ENCODE measurements at regions not wholly inside any gene's neighbourhood (a gene's known extent, or its start where the extent isn't known, plus 50 kb on each side); places are given as distances from the start of the nearest gene placed in this dataset.

DNA sequence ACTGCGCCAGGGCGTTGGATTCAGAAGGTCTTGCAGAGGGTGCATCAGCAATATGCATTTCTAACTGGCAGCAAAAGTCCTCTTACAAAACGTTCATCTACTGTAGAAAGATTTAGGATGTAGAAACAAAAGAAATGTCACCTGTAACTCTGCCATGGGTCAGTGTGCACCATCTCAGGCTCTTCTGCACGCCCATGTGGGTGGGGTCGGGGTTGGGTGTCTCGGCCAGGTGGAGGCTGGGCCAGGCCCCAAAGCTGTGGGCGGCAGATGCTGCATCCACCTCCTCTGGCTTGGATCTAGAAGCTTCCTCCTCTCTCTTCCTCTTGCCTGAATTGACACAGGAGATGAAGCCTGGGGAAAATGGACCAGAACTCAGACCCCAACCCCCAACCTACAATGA, 111.3 kb upstream of the PPP2R2D start:
- Histone ChIP-seq H3F3A (ENCODE audit: low read length, unreplicated experiment) (no peaks in the 10 kb centered on the region), H2AFZ (ENCODE audit: low read length) (no peak overlapping the region), H3K9me2 (replicated peaks; ENCODE audit: low read length) (no peaks in the 10 kb centered on the region), H3K36me3 (ENCODE audit: low read depth, low read length) (no peaks in the 10 kb centered on the region), H3K79me2 (ENCODE audit: low read length) (no peaks in the 10 kb centered on the region), H3K4me1 (ENCODE audit: insufficient read depth, low read length) (no peaks in the 10 kb centered on the region), H4K20me1 (ENCODE audit: low read length) (no peaks in the 10 kb centered on the region), H3K9ac (ENCODE audit: low read length) (no peak overlapping the region), H3K27me3 (ENCODE audit: low read length) (0 out of 2 replicates have a peak, but pooled peaks cover 7% of the 10 kb centered on the region), H3K9me3 (ENCODE audit: low read length) (no peaks in the 10 kb centered on the region), H3K27ac (ENCODE audit: low read length) (no peak overlapping the region), H3K4me2 (ENCODE audit: low read length) (no peak overlapping the region), H3K4me3 (ENCODE audit: low read length) (no peak overlapping the region)
- CTCF ChIA-PET, result no interaction called here
- ATAC-seq (no peak), DNase-seq (no peak)
- no TSS peak for BruUV-seq (replicated peaks)
- POLR2A ChIA-PET (ENCODE audit: unreplicated experiment), result no interaction called here
- TF ChIP-seq EZH2 (IDR thresholded peaks at IDR 0.05; ENCODE audit: low read length, unreplicated experiment) (no peak), CTCF (conservative IDR thresholded peaks at IDR 0.05; ENCODE audit: low read depth, low read length) (no peak), EZH2phosphoT487 (IDR thresholded peaks at IDR 0.05; ENCODE audit: borderline replicate concordance, low read length) (no peak)
- intact Hi-C loops (cut with micrococcal nuclease), result loop anchor here (10.0 kb wide), 1 partner anchor 1595 kb away; no protein-coding TSS in a partner anchor

DNA sequence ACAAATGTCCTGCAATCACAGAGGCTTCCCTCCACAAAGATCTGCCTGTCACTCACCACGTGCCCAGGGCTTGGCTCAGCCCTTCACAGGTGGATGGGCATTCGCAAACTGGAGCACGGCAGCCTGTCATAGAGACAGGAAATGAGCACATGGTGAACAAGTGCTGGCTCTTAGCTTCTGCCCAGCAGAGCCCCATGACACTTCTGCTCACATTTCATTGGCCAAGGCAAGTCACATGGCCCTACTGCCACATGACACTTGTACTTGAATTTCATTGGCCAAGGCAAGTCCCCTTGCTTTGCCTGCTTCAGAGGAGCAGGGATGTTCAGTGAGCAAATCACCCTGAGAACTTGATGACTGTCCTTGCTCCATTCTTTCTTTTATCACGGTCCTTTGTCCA, 110.8 kb upstream of the PPP2R2D start:
- Histone ChIP-seq H3K9me2 (replicated peaks; ENCODE audit: low read length) (no peaks in the 10 kb centered on the region), H3K4me1 (ENCODE audit: insufficient read depth, low read length) (no peaks in the 10 kb centered on the region), H3K9ac (ENCODE audit: low read length) (no peak overlapping the region), H3F3A (ENCODE audit: low read length, unreplicated experiment) (no peaks in the 10 kb centered on the region), H3K9me3 (ENCODE audit: low read length) (no peaks in the 10 kb centered on the region), H3K4me2 (ENCODE audit: low read length) (no peak overlapping the region), H4K20me1 (ENCODE audit: low read length) (no peaks in the 10 kb centered on the region), H3K4me3 (ENCODE audit: low read length) (no peak overlapping the region), H3K36me3 (ENCODE audit: low read depth, low read length) (no peaks in the 10 kb centered on the region), H3K27ac (ENCODE audit: low read length) (no peak overlapping the region), H3K79me2 (ENCODE audit: low read length) (no peaks in the 10 kb centered on the region), H2AFZ (ENCODE audit: low read length) (no peak overlapping the region), H3K27me3 (ENCODE audit: low read length) (0 out of 2 replicates have a peak, but pooled peaks cover 7% of the 10 kb centered on the region)
- CTCF ChIA-PET, result no interaction called here
- no peak for ATAC-seq
- TF ChIP-seq EZH2 (IDR thresholded peaks at IDR 0.05; ENCODE audit: low read length, unreplicated experiment), result no peak
- no peak for TF ChIP-seq CTCF (conservative IDR thresholded peaks at IDR 0.05; ENCODE audit: low read depth, low read length)
- TF ChIP-seq EZH2phosphoT487 (IDR thresholded peaks at IDR 0.05; ENCODE audit: borderline replicate concordance, low read length), result no peak
- peak; percentile 1 for DNase-seq
- POLR2A ChIA-PET (ENCODE audit: unreplicated experiment), result no interaction called here
- intact Hi-C loops (cut with micrococcal nuclease), result no loop called here
- no TSS peak for BruUV-seq (replicated peaks)

DNA sequence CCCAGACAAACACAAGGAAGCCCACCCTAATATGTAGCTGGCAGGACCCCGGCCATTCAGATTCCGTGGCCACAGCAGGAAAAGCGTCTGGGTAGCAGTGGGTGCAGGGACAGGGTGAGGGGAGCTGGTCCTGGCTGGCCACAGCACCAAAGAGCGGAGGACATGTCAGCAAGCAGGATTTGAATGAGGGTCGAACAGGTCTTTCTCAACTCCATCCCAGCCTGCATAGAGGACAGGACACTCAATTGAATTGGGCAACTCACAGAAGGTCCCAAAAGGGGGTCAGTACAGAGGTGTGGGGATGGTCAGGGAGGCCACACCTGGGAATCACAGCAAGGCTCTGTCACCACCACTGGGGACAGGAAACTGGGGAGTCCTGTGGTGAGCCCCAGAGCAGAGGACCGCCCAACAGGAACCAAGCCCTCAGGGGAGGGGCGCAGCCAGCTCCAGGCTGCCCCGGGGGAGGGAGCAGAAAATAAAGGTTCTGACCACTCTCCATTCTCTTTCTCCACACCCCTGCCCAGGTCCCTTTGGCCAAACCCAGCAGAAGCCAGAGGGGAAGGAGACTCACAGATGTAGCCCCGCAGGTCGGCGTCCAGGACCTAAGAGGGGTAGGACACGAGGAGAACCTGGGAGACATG, 108.7 kb upstream of the PPP2R2D start:
- Histone ChIP-seq H3K9ac (ENCODE audit: low read length) (no peak overlapping the region), H3K9me2 (replicated peaks; ENCODE audit: low read length) (no peaks in the 10 kb centered on the region), H2AFZ (ENCODE audit: low read length) (no peak overlapping the region), H3K27ac (ENCODE audit: low read length) (no peak overlapping the region), H3K9me3 (ENCODE audit: low read length) (peaks cover 3% of the 10 kb centered on the region; the same call in 1 of the 2 replicates), H3F3A (ENCODE audit: low read length, unreplicated experiment) (no peaks in the 10 kb centered on the region), H3K27me3 (ENCODE audit: low read length) (0 out of 2 replicates have a peak, but pooled peaks cover 7% of the 10 kb centered on the region), H4K20me1 (ENCODE audit: low read length) (no peaks in the 10 kb centered on the region), H3K4me1 (ENCODE audit: insufficient read depth, low read length) (no peaks in the 10 kb centered on the region), H3K4me2 (ENCODE audit: low read length) (no peak overlapping the region), H3K36me3 (ENCODE audit: low read depth, low read length) (no peaks in the 10 kb centered on the region), H3K4me3 (ENCODE audit: low read length) (no peak overlapping the region), H3K79me2 (ENCODE audit: low read length) (no peaks in the 10 kb centered on the region)
- intact Hi-C loops (cut with micrococcal nuclease), result no loop called here
- BruUV-seq (replicated peaks), result no TSS peak
- POLR2A ChIA-PET (ENCODE audit: unreplicated experiment), result no interaction called here
- no peak for TF ChIP-seq CTCF (conservative IDR thresholded peaks at IDR 0.05; ENCODE audit: low read depth, low read length)
- no peak for TF ChIP-seq EZH2 (IDR thresholded peaks at IDR 0.05; ENCODE audit: low read length, unreplicated experiment)
- no peak for TF ChIP-seq EZH2phosphoT487 (IDR thresholded peaks at IDR 0.05; ENCODE audit: borderline replicate concordance, low read length)
- DNase-seq (no peak), ATAC-seq (no peak)
- CTCF ChIA-PET, result no interaction called here
